ENCODE measurements at regions not wholly inside any gene's neighbourhood (a gene's known extent, or its start where the extent isn't known, plus 50 kb on each side); places are given as distances from the start of the nearest gene placed in this dataset.

- intact Hi-C loops (cut with DNase I) = no loop called here
- FAIRE-seq = no peak
Observed at GRCh38 chr2:123262856-123263255, 762.2 kb upstream of the CNTNAP5 start.

GRCh38 chr2:123283431-123283830 is 741.7 kb upstream of the CNTNAP5 start:
- no peak for ATAC-seq
- intact Hi-C loops (cut with DNase I) = no loop called here
- DNase-seq = no peak
- no peak overlapping the region for H3K4me3 ChIP-seq
- no peaks in the 10 kb centered on the region for H3K9me3 ChIP-seq
- H3K4me1 ChIP-seq = no peaks in the 10 kb centered on the region
- no peaks in the 10 kb centered on the region for H3K36me3 ChIP-seq
- WGBS, 2 donors = 71 to 91% methylated on average over 2 of the region's 2 CpGs
- no peak for FAIRE-seq
- H3K27ac ChIP-seq = no peak overlapping the region
- no peak for TF ChIP-seq CTCF (IDR thresholded peaks at IDR 0.05)
- no peaks in the 10 kb centered on the region for H3K27me3 ChIP-seq

More at GRCh38 chr2:123262856-123263255, 762.2 kb upstream of the CNTNAP5 start:
- 63 to 72% methylated on average over 4 of the region's 4 CpGs for WGBS, 2 donors
- Histone ChIP-seq H3K36me3 (no peaks in the 10 kb centered on the region), H3K27me3 (no peaks in the 10 kb centered on the region), H3K4me1 (no peaks in the 10 kb centered on the region), H3K9me3 (no peaks in the 10 kb centered on the region), H3K4me3 (no peak overlapping the region), H3K27ac (no peak overlapping the region)
- no peak for DNase-seq
- TF ChIP-seq CTCF (IDR thresholded peaks at IDR 0.05) = no peak
- no peak for ATAC-seq

- Histone ChIP-seq H3K4me1 (no peaks in the 10 kb centered on the region), H3K4me3 (no peak overlapping the region), H3K27me3 (no peaks in the 10 kb centered on the region), H3K27ac (no peak overlapping the region), H3K36me3 (no peaks in the 10 kb centered on the region), H3K9me3 (no peaks in the 10 kb centered on the region)
- no peak for TF ChIP-seq CTCF (IDR thresholded peaks at IDR 0.05)
- 41 to 58% methylated on average over 1 of the region's 1 CpG for WGBS, 2 donors
- DNase-seq (no peak), FAIRE-seq (no peak), ATAC-seq (no peak)
- intact Hi-C loops (cut with DNase I) = no loop called here
Observed at GRCh38 chr2:123303731-123304130, 721.4 kb upstream of the CNTNAP5 start.
